ENCODE measurements at regions not wholly inside any gene's neighbourhood (a gene's known extent, or its start where the extent isn't known, plus 50 kb on each side); places are given as distances from the start of the nearest gene placed in this dataset.

DNA sequence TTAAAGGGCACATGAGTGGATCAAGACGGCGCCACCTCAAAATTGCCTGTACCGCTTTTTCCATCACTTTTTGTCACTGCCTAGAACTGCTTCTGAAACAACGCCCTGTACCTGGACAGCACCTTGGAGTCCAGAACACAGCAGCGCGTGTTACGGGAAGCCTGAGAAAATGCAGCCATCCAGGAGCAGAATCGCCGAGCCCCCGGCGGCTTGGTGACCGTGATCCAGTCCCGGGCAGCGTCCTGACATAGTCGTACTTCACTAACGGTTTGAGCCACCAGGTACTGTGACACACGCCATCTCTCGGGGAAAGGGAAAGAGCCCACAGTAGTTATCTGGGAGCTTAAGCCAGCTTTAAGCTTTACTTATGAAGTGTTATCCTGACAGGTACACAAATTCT, 168.9 kb upstream of the SALL3 start:
- TF ChIP-seq YY1 (IDR thresholded peaks at IDR 0.05; ENCODE audit: insufficient read depth, insufficient read length) (no peak), ZNF274 (IDR thresholded peaks at IDR 0.05; ENCODE audit: low read depth, low read length) (no peak), SUZ12 (IDR thresholded peaks at IDR 0.05; ENCODE audit: extremely low read depth, insufficient read depth, insufficient read length) (no peak)
